Medulla oblongata (tissue), 1 donor: ENCODE measurements at regions not wholly inside any gene's neighbourhood (a gene's known extent, or its start where the extent isn't known, plus 50 kb on each side); places are given as distances from the start of the nearest gene placed in this dataset.
"Not testable (repeated sequence)": the region's sequence is repeated elsewhere in the genome, so short reads cannot be mapped to it uniquely, and the experiment has no call there.

Experiments
- DNase-seq: peaks from one replicate; pipeline ENCODE4 v3.0.0-alpha.2; 2015; ENCODE audit errors: extremely low spot score

DNA sequence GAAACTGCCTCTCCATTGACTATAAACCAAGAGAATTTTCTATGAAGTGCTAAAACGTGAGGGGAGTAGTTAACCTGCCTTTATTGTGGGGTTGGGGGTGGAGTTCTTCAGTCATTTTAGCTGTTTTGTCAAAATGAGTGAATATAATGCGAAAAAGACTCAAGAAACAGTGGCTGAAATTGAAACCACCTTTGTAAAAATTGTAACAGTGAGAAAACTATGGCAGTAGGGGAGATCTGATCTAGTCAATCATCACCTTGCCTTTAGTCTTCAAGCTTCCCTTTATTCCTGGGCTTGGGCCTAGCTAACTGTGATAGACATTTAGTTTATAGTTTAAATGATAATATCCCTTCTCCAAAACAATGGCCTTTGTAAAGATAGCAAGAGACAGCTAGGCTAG lies 1927.3 kb downstream of the STIM2 start:
- DNase-seq: no peak

DNA sequence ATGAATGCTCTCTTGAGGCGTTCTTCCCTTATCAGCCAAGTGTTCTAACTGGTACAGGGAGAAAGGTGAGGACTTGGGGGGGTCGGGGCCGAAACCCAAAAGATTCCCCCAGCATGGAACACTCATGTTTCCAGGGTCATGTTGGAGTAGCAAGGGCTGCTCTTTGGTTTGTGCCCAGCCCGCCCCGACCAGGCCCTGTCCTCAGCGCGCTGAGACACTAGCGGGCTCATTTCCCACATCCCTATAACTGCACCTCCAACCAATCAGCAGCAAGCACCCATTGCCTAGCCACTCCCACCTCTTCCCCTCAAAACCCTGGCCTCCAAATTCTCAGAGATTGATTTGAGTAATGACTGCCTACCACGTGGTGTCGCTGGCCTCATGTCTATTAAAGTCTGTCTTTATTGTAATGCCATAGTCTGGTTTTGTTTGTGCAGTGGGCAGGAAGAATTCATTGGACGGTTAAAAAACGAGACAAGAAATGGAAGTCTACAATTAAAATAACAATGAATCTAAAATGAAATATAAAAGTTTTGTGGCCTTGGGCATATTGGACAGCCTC lies 1928.4 kb downstream of the STIM2 start:
- DNase-seq: no peak

DNA sequence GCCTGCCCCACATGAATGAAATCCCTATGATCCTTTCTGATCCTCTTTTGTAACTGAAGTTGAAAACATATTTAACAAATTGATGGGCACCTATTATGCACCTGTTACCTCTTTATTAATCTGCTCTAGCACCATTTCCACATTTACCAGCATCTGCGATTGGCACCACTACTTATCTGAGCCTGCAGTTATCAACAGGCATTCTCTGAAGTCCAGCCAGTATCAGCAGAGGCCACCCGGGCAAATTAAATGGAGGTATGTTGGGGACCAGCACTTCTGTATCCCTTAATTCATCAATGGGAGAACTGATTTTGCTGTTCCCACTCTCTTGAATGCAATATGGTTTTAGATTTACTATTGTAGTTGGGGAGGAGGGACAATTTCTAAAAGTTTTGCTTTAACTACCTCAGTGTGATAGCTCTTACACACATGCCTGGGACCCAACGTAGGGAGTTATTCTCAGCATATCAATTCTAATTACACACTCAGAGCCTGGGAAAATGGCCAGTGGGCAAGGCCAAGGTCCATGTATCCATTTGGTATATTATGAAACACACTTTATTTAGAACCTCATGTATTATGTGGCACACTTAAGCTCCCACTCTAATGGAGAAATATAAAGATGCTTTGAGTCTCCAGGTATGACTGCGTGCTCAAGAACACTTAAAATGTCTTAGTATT lies 1927.1 kb upstream of the PCDH7 start:
- no peak for DNase-seq

DNA sequence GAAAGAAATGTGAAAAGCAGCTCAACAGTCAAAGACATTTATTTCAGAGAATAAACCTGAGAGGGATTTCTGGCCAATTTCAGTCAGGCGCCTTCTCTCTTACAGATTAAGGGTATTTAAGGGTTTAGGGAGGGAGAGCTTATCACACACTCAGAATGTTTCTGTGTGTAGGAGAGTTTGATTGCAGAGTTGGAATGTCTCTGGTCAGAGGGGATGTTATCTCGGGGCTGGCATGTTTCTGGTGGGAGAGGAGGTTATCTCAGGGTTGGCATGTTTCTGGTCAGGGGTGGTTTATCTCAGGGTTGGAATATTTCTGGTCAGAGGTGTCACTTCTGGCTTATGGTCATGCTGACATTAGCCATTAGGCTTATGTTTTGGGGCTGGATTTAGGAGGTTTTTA lies 1920.5 kb upstream of the PCDH7 start:
- DNase-seq: no peak

DNA sequence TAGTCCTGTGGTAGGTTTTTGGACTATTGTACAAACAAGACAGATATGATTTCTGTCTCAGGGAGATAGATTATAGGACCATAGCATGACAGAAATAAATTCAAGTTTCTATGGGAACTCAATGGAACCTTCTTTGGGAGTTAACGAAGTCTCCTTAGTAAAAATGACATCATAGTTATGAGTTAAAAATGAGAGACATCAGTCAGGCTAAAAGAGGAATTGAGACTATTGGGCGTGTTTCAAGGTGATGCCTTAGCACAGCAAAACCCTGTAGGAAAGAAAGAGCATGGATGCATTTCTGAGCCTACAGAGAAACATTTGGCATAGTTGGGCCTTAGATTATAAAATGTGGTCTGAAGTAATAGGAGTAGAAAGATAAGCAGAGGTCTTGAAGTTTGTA lies 1909.1 kb upstream of the PCDH7 start:
- DNase-seq: no peak

DNA sequence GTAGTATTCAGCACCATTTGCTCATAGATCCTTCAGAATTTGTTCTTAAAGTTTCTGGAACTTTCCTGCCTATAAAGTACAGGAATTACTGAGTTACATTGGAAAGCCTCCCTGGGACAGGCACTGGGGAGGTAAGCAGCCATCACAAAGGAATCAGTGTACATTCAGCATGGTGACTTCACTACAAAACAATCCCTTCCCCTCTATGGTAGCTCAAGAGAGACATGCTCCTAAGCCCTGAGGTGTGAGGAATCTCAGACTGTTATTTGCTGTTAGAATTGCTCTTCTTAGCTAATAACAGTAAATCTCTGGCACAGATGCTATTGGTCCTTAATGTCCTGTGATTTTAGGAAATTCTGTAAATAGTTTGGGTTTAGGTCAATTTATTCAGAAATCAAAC lies 1898.0 kb upstream of the PCDH7 start:
- DNase-seq: no peak

DNA sequence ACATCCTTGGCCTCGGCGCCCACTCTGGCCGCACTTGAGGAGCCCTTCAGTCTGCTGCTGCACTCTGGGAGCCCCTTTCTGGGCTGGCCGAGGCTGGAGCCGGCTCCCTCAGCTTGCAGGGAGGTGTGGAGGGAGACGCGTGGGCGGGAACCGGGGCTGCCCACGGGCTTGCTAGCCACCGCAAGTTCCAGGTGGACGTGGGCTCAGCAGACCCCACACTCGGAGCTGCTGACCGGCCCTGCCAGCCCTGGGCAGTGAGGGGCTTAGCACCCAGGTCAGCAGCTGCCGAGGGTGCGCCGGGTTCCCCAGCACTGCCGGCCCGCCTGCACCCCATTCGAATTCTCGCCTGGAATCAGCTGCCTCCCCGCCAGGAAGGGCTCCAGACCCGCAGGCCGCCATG lies 1892.3 kb upstream of the PCDH7 start:
- no peak for DNase-seq

DNA sequence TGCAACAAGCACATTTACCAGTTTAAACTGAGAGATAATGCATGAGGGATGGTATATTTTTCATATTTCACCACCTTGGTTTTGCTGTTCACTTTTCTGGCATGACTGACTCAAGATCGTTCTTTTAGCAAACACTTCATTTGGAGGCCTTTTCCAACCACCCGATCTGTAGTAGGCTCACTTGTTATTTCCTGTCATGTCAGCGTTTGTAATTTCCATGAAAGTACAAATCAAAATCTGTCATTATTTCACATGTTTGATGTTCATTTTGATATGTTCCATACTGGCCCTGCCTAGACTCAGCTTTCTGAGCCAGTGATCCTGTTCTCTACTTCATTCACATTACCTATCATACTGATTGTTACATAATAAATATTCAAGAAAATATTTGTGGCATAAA lies 1888.3 kb upstream of the PCDH7 start:
- DNase-seq: no peak

DNA sequence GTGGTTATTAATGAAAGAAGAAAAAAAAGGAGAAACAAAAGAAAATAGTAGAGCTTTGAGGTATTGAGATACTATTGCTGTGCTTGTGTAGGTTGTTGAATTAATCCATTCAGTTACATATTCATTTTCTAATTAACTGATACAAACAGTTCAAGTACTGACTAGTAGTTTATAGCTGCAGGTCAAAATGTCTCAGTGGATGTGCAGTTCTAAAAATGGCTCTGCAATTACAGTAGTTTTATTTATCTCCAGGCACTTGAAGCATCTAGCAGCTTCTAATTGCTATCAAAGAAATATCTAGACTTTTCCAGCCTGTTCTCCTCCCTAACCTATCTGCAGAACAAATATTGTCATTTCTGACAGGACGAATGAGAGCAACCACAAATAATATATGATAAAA lies 1887.7 kb upstream of the PCDH7 start:
- no peak for DNase-seq

DNA sequence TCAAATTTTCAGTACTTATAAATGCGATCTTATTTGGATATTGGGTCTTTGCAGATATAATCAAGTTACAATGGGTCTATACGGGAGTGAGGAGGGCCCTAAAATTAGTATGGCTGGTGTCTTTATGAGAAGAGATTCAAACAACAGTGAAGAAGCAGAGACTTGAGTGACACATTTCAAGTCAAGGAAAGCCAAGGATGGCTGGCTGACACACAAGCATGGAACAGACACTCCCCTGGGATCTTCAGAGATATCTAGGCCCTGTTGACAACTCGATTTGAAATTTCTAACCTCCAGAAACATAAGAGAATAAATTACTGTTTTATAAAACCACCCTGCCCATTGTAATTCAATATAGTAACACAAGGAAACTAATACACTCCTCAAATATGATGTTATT lies 1886.0 kb upstream of the PCDH7 start:
- DNase-seq: no peak

DNA sequence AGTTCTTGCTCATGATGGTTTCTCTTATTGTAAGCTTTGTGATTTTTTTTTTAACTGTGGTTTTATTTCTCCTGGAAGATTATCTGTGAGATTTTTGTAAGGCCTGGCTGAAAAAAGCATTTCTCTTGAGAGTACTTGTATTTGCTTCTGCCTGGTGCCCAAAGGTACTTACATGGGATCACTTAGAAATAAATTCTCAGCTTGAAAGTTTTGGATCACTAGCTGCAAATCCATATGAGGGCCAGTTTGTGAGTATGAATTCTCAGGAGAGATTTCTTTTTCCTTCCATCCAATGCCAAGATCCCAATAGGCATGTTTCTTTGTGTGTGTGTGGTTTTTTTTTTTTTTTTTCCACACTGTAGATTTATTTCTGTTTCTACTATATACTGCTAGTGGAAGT lies 1884.7 kb upstream of the PCDH7 start:
- no peak for DNase-seq

DNA sequence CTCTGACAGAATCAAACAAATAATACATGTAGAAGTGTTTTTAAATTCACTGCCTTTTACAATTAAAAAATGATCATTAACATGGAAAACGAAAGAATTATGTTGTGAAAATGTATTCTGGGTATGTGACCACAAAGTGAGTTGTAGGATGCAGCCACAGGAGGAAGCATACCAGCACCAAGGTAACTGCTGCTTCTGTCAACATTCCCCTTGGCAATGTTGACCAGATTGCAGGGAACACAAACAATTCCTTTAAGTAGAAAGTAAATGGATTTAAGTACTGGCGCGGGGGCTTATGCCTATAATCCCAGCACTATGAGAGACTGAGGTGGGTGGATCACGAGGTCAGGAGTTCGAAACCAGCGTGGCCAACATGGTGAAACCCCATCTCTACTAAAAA lies 1877.9 kb upstream of the PCDH7 start:
- no peak for DNase-seq

DNA sequence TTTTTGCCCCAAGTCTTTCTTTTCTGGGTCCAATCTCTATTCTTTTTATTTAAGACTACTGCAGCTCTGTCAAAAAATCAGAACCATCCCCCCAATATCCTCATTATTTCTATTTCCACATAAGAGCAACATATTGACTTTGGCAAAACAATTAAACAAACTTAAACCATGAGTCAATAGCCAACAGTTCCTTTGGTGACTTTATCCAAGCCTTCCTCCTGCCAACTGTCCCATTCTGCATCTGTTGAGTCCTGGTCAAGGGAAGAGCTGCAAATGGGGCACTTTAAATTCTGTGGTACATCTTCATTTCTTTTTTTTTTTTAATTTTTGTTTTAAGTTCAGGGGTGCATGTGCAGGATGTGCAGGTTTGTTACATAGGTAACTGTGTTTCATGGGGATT lies 1875.0 kb upstream of the PCDH7 start:
- no peak for DNase-seq

DNA sequence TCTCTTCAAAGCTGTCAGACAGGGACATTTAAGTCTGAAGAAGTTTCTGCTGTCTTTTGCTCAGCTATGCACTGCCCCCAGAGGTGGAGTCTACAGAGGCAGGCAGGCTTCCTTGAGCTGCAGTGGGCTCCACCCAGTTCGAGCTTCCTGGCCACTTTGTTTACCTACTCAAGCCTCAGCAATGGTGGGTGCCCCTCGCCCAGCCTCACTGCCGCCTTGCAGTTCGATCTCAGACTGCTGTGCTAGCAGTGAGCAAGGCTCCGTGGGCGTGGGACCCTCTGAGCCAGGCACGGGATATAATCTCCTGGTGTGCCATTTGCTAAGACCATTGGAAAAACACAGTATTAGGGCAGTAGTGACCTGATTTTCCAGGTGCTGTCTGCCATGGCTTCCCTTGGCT lies 1863.1 kb upstream of the PCDH7 start:
- DNase-seq: not testable (repeated sequence)

DNA sequence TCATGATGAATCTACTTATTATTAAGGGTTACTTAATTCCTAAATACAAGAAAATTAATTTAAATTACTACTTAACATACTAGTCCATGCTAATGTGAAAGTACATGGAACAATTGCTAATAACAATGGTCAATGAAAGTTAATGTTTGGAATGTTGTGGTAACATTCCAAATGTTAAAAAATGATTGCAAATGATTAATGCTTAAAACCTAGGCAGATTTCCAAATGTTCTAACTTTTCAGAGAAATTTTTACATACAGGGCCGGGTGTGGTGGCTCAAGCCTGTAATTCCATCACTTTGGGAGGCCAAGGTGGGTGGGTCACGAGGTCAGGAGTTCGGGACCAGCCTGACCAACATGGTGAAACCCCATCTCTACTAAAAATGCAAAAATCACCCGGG lies 1851.3 kb upstream of the PCDH7 start:
- DNase-seq: no peak

DNA sequence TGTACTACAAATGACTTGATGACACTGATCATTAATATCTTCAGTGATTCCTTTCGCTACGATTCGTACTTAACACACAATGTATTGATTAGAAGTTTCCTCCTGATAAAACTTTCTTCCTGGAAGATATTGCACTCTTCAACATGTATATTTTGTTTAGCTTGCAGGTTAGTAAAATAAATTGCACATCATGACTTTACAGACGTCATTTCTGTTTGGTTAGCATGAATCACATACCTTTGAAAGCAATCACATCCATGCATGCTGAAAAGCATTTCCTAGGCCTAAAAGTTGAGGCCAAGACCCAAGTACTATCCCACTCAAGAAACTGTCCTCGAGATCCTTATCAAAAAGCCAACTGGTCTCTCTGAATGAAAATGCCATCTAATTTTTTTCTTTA lies 1841.0 kb upstream of the PCDH7 start:
- no peak for DNase-seq

DNA sequence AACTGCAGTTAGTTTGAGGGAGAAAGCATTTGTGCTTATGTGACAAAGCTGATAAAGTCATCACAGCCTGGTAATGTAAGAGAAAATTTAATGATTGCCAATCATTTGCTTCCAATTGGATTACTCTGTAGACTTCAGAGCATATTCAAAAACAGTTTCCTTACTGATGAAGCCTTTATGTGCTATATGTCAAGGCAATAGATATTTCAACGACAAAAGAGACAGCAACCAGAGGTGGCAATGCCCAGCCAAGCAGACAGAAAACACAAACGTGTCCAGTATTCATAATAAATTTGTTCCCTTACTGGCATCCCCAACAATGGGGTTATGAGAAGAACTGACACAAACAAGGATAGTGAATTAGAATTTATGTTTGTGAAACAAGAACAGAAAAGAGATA lies 1840.3 kb upstream of the PCDH7 start:
- no peak for DNase-seq

DNA sequence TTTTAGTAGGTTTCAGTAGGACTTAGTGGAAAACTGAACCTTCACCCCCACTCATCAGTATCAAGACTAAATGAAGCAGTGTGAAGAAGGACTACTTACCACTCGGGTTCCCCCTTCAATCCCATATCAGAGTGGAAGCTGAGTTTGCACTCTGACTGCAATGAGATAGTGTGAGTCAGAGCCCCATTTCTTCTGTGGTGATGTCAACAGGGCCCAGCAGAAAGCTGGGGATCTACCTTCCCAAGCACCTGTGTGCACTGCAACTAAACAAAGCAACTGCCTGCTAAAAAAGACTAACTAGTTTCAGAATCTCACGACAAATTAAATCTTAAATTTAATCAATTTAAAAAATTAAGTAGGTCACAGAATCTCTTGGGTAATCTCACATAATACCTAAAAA lies 1837.0 kb upstream of the PCDH7 start:
- DNase-seq: no peak

DNA sequence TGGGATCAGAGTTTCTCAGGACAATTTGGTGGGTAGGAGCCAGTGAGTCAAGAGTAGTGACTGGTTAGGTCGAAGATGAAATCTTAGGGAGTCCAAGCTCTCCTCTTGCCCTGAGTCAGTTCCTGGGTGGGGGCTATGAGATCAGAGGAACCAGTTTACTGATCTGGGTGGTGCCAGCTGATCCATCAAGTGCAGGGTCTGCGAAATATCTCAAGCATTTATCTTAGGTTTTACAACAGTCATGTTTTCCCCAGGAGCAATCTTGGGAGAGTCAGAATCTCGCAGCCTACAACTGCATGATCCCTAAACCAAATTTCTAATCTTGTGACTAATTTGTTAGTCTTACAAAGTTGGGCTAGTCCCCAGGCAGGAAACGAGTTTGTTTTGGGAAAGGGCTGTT lies 1833.2 kb upstream of the PCDH7 start:
- DNase-seq: no peak

DNA sequence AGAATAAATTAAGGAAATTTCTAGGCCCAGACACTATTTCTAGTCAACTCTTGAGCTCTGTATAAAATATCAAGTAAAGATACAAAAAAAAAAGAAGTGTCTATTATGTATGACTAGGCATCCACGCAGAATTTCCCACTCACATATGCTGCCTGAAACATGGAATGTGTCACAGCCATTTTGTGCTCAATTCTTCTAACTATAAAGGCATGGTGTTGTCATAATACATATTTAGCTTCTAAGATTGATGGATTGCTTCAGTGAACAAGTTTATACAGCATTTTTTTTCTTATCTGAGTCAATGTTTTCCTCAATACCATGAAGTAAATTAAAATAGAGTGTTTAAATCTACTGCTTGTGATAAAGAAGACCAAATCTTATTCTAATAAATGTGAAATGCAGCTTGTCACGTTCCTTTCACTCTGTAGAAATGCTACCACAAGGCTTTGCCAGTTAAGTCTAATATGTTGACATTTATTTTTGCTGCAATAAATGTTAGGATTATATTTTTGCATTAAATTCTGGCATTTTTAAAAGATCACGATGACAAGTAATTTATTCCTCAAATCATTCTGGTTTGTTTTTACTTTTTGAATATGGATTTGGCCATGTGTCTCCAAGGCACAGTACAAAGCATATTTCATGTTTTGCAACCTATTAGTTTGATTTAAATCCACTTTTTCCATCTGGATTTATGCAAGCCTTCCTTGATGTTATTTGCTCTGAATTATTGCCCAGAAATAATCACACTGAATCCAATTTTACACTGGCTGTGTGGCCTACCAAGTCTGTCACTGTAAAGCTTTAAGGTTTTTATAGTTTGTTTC lies 1829.0 kb upstream of the PCDH7 start:
- DNase-seq: no peak

DNA sequence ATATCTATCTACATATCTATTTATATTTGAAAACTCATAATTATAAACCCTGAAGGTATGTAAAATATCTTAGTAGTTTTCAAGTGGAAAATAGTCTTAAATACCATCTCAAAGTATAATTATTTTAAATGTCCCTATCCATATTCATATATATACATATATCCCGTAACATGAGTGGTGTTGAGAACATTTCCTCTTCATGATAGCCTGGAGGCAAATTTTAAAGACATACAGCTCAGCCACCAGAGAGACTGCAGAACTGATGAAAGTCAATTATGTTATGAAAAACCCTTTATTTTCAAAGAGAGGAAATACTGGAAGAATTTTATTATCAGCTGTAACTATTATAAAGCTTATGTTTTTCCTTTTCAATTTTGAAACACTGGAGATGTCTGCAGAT lies 1806.7 kb upstream of the PCDH7 start:
- DNase-seq: no peak

DNA sequence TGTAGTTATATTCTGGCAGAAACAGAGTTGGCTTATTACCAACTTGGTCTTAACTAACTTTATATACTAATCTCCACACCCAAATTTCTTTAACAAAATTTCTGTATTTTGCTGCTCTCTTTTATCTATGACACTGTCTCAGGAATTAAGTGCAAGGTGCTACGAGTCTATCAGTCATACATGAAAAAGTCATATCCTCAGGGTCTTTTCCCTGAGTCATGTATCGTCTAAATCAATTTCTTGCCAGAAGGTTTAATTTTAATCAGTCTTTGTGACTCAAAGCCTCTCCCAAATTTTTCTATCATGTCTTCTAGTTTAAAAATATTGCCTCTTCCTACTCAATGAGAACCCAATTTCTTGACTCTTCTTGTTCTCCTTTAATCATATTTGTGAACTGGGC lies 1803.6 kb upstream of the PCDH7 start:
- no peak for DNase-seq

DNA sequence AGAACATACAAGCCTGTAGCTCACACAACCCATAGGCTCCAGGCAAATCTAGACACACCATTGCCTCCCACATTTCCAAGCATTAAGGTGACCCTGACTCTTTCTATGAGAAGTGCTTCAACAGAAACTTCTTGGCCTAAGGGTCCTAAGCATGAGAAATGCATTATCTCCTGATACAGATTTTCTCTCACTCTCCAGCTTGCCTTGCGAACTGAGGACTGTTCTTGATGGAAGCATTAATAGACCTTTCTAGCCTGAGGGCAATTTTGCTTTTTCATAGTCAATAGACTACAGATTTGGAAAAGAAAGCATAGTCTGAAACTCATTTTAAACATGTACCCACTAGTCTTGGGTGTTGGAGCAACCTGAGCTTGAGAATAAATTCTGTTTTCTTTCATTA lies 1801.3 kb upstream of the PCDH7 start:
- no peak for DNase-seq
